ENCODE measurements at regions not wholly inside any gene's neighbourhood (a gene's known extent, or its start where the extent isn't known, plus 50 kb on each side); places are given as distances from the start of the nearest gene placed in this dataset.
A peak's percentile ranks its signal among the peaks of the same experiment; 100 is the strongest.

DNA sequence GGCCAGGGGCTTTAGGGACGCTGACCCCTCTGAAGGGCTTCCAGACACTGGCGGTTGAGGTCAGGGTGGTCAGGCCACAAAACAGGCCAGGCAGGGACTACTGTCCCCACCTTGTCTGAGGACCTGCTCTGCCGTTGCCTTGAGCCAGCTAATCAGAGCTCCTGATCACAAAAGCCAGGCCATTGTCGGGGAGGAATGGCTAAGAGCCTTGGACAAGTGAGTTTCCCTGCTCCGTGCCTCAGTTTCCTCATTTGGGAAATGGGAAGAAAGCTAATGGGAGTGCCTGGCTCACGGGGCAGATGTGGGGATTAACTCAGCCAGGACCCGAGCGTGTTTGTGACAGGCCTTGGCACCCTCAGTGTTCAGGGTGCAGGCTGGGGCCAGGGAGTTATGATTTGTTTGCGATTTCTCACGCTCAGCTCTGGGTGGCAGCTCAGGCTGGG lies 246.5 kb upstream of the CIBAR2 start:
- Histone ChIP-seq H3K4me3 (ENCODE audit: low read depth in 2 of 2, low read length in 2 of 2) (no peak overlapping the region), H3K4me1 (ENCODE audit: control insufficient read depth, insufficient read depth, low read length) (peaks cover 17% of the 10 kb centered on the region), H3K36me3 (ENCODE audit: control insufficient read depth, insufficient read depth, low read length) (no peaks in the 10 kb centered on the region), H3K27ac (ENCODE audit: low read length) (peak overlapping the region; percentile 48), H3K9me3 (ENCODE audit: control insufficient read depth, insufficient read depth, low read depth, low read length) (no peaks in the 10 kb centered on the region), H3K27me3 (ENCODE audit: control insufficient read depth, insufficient read depth, low read length) (no peaks in the 10 kb centered on the region)
- ChIA-PET POLR2A (no interaction called here), CTCF (no interaction called here)
- DNase-seq (ENCODE audit: low read depth, low spot score) (no peak), ATAC-seq (no peak)
- in situ Hi-C loops (cut with HindIII; ENCODE audit: low pct_unique_long_range_greater_than_20kb, low sequenced_read_pairs) = no loop called here
- TF ChIP-seq TCF7L2 (IDR thresholded peaks at IDR 0.05; ENCODE audit: low read depth, low read length) = no peak
- TF ChIP-seq, protein P1, sequence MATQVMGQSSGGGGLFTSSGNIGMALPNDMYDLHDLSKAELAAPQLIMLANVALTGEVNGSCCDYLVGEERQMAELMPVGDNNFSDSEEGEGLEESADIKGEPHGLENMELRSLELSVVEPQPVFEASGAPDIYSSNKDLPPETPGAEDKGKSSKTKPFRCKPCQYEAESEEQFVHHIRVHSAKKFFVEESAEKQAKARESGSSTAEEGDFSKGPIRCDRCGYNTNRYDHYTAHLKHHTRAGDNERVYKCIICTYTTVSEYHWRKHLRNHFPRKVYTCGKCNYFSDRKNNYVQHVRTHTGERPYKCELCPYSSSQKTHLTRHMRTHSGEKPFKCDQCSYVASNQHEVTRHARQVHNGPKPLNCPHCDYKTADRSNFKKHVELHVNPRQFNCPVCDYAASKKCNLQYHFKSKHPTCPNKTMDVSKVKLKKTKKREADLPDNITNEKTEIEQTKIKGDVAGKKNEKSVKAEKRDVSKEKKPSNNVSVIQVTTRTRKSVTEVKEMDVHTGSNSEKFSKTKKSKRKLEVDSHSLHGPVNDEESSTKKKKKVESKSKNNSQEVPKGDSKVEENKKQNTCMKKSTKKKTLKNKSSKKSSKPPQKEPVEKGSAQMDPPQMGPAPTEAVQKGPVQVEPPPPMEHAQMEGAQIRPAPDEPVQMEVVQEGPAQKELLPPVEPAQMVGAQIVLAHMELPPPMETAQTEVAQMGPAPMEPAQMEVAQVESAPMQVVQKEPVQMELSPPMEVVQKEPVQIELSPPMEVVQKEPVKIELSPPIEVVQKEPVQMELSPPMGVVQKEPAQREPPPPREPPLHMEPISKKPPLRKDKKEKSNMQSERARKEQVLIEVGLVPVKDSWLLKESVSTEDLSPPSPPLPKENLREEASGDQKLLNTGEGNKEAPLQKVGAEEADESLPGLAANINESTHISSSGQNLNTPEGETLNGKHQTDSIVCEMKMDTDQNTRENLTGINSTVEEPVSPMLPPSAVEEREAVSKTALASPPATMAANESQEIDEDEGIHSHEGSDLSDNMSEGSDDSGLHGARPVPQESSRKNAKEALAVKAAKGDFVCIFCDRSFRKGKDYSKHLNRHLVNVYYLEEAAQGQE (IDR thresholded peaks at IDR 0.05; ENCODE audit: insufficient read depth in 1 of 2, low read depth in 2 of 2, low read length in 1 of 2) = no peak
- TF ChIP-seq POLR2AphosphoS5 (IDR thresholded peaks at IDR 0.05; ENCODE audit: low read depth, low read length) = no peak
- TF ChIP-seq SIN3A (IDR thresholded peaks at IDR 0.05; ENCODE audit: borderline replicate concordance, insufficient read depth, low read depth, low read length) = no peak
- TF ChIP-seq, protein P2, sequence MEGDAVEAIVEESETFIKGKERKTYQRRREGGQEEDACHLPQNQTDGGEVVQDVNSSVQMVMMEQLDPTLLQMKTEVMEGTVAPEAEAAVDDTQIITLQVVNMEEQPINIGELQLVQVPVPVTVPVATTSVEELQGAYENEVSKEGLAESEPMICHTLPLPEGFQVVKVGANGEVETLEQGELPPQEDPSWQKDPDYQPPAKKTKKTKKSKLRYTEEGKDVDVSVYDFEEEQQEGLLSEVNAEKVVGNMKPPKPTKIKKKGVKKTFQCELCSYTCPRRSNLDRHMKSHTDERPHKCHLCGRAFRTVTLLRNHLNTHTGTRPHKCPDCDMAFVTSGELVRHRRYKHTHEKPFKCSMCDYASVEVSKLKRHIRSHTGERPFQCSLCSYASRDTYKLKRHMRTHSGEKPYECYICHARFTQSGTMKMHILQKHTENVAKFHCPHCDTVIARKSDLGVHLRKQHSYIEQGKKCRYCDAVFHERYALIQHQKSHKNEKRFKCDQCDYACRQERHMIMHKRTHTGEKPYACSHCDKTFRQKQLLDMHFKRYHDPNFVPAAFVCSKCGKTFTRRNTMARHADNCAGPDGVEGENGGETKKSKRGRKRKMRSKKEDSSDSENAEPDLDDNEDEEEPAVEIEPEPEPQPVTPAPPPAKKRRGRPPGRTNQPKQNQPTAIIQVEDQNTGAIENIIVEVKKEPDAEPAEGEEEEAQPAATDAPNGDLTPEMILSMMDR (IDR thresholded peaks at IDR 0.05) = no peak
- BruUV-seq (replicated peaks) = no TSS peak
- intact Hi-C loops (cut with micrococcal nuclease; ENCODE audit: unreplicated experiment) = no loop called here

DNA sequence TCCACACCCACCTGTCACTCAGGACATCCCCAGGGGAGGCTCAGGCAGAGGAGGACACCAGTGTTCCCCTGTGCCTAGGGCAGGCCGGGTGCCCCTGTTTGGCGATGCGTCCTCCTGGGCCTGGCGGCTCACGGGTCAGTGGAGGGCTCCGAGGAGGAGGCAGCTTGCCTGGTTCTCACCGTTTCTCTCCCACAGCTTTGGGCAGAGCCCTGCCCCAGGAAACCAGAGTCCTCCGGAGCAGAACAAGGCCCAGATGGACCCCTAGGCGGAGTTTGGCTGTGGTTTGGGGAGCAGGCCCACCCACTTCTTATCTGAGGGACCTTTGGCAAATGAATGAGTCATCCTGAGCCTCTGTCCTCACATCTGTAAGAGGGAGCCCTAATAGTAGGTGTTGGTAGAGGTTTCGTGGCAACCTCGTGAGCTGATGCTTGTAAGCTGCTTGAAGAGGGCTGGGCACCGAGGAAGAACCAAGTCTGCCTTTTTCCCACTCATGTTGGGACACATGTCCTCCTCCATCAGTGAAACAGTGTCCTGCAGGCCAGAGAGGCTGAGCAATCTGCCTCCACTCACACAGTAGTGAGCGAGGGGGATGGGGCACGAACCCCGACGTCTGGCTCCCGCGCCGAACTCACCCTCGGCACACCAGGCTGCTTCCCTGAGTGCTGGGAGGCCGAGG lies 247.0 kb upstream of the CIBAR2 start:
- DNase-seq (ENCODE audit: low read depth, low spot score) (no peak), ATAC-seq (no peak)
- H3K36me3 ChIP-seq (ENCODE audit: control insufficient read depth, insufficient read depth, low read length) = no peaks in the 10 kb centered on the region
- intact Hi-C loops (cut with micrococcal nuclease; ENCODE audit: unreplicated experiment) (no loop called here), in situ Hi-C loops (cut with HindIII; ENCODE audit: low pct_unique_long_range_greater_than_20kb, low sequenced_read_pairs) (no loop called here)
- no peaks in the 10 kb centered on the region for H3K9me3 ChIP-seq (ENCODE audit: control insufficient read depth, insufficient read depth, low read depth, low read length)
- peak overlapping the region; percentile 48 for H3K27ac ChIP-seq (ENCODE audit: low read length)
- BruUV-seq (replicated peaks) = no TSS peak
- TF ChIP-seq TCF7L2 (IDR thresholded peaks at IDR 0.05; ENCODE audit: low read depth, low read length) (no peak), SIN3A (IDR thresholded peaks at IDR 0.05; ENCODE audit: borderline replicate concordance, insufficient read depth, low read depth, low read length) (no peak), POLR2AphosphoS5 (IDR thresholded peaks at IDR 0.05; ENCODE audit: low read depth, low read length) (no peak)
- TF ChIP-seq, protein P2 (IDR thresholded peaks at IDR 0.05) = no peak
- TF ChIP-seq, protein P1 (IDR thresholded peaks at IDR 0.05; ENCODE audit: insufficient read depth in 1 of 2, low read depth in 2 of 2, low read length in 1 of 2) = no peak
- peaks cover 12% of the 10 kb centered on the region for H3K4me1 ChIP-seq (ENCODE audit: control insufficient read depth, insufficient read depth, low read length)
- H3K4me3 ChIP-seq (ENCODE audit: low read depth in 2 of 2, low read length in 2 of 2) = no peak overlapping the region
- CTCF ChIA-PET = no interaction called here
- POLR2A ChIA-PET = no interaction called here
- H3K27me3 ChIP-seq (ENCODE audit: control insufficient read depth, insufficient read depth, low read length) = no peaks in the 10 kb centered on the region
